K562 (cell line): ENCODE measurements at regions not wholly inside any gene's neighbourhood (a gene's known extent, or its start where the extent isn't known, plus 50 kb on each side); places are given as distances from the start of the nearest gene placed in this dataset.

Source experiments
- ATAC-seq: fragments of 200-7000 bp; cut with Tn5 transposase; 3 replicates; pipeline ENCODE4 v1.9.1; 2020; ENCODE audit warnings: moderate library complexity
- BruUV-seq: library from RNA; stranded (reverse); fragments of 400-500 nt; replicated peaks from 2 replicates; lab custom pipeline; 2021; lab: Mats Ljungman, UMichigan
- CTCF ChIA-PET: fragments of 300-600 bp; formaldehyde crosslinking; extraction: SDS; loops from one replicate; lab custom pipeline; 2021; ENCODE audit warnings: low intra/inter-chr PET ratio; lab: Yijun Ruan, JAX
- POLR2A ChIA-PET: fragments of 300-600, 350-650 bp; sonication (Branson Sonifier 250); formaldehyde crosslinking; extraction: SDS; loops from one replicate; lab custom pipeline; 2021; ENCODE audit warnings: antibody characterized with exemption, inconsistent platforms; lab: Yijun Ruan, JAX
- DNase-seq, 4 experiments: peaks; one replicate each; pipeline versions ENCODE4 v3.0.0 to v3.0.0-alpha.2; 2011 to 2018; ENCODE audit warnings: low spot score in 3 of 4, mixed read lengths in 3 of 4; ENCODE audit errors: extremely low read depth in 1 of 4
- FAIRE-seq: peaks from 2 replicates; lab custom pipeline; 2011; peaks lifted over from hg19 to GRCh38; lab: Jason Lieb, UNC
- H2AFZ ChIP-seq: 2 replicates; pipeline ENCODE4 v1.6.0; 2011; ENCODE audit warnings: low read depth, low read length, control low read depth, inconsistent platforms
- H3K27ac ChIP-seq: fragments of 200-600 bp; 3 replicates; pipeline ENCODE4 v1.8.0; 2011; ENCODE audit warnings: low read depth, mild to moderate bottlenecking, control low read depth, inconsistent platforms, low read length, moderate library complexity, mixed read lengths; ENCODE audit errors: extremely low read depth
- H3K27me3 ChIP-seq, 2 experiments: fragments of 300-600 bp in 1 of 2; 2 replicates in 1 of 2; 3 replicates in 1 of 2; pipeline versions ENCODE4 v1.6.0 to v1.8.0; 2011; ENCODE audit warnings: inconsistent platforms in 2 of 2, low read length in 2 of 2, mild to moderate bottlenecking in 1 of 2, mixed read lengths in 1 of 2, moderate library complexity in 1 of 2; ENCODE audit not compliant: control insufficient read depth in 2 of 2, insufficient read depth in 2 of 2
- H3K36me3 ChIP-seq: fragments of 300-600 bp; 3 replicates; pipeline ENCODE4 v1.8.0; 2011; ENCODE audit warnings: mild to moderate bottlenecking, low read length, inconsistent platforms; ENCODE audit not compliant: control insufficient read depth, insufficient read depth
- H3K4me1 ChIP-seq, 2 experiments: fragments of 200-600 bp in 1 of 2; replicated peaks in 1 of 2; 2 replicates in 1 of 2; 3 replicates in 1 of 2; pipeline versions ENCODE4 v1.5.1 to v1.8.0; 2011; ENCODE audit warnings: inconsistent platforms in 2 of 2, low read length in 2 of 2, mild to moderate bottlenecking in 1 of 2, mixed read lengths in 1 of 2, moderate library complexity in 1 of 2; ENCODE audit not compliant: control insufficient read depth in 2 of 2, insufficient read depth in 2 of 2
- H3K4me2 ChIP-seq: 2 replicates; pipeline ENCODE4 v1.6.1; 2011; ENCODE audit warnings: low read length, control low read depth, inconsistent platforms, mixed read lengths; ENCODE audit not compliant: insufficient read depth
- H3K4me3 ChIP-seq: fragments of 200-600 bp; sonication (generic), shearing (Covaris generic); 2 replicates; pipeline ENCODE4 v1.5.1; 2016; ENCODE audit warnings: control low read depth, inconsistent platforms
- H3K79me2 ChIP-seq: fragments of 200-600 bp; 3 replicates; pipeline ENCODE4 v1.8.0; 2011; ENCODE audit warnings: low read length, inconsistent platforms; ENCODE audit not compliant: control insufficient read depth, insufficient read depth
- H3K9ac ChIP-seq, 2 experiments: 2 replicates each; pipeline versions ENCODE4 v1.6.0 to v1.6.1; 2011; ENCODE audit warnings: low read depth in 2 of 2, low read length in 2 of 2, control low read depth in 1 of 2, inconsistent platforms in 1 of 2, mild to moderate bottlenecking in 1 of 2, mixed read lengths in 1 of 2; ENCODE audit not compliant: insufficient read depth in 1 of 2
- H3K9me1 ChIP-seq: one replicate; pipeline ENCODE4 v1.6.0; 2011; ENCODE audit warnings: inconsistent platforms, mild to moderate bottlenecking, low read length, moderate library complexity; ENCODE audit not compliant: control insufficient read depth, insufficient read depth
- H3K9me3 ChIP-seq: replicated peaks from 2 replicates; pipeline ENCODE4 v1.5.1; 2011; ENCODE audit warnings: low read depth, low read length, inconsistent platforms; ENCODE audit not compliant: control insufficient read depth, insufficient read depth
- H4K20me1 ChIP-seq: replicated peaks from 2 replicates; pipeline ENCODE4 v1.6.1; 2011; ENCODE audit warnings: low read length, inconsistent platforms, mixed read lengths; ENCODE audit not compliant: control insufficient read depth, insufficient read depth
- FOXJ2 ChIP-seq: fragments of 200-800 bp; sonication (Bioruptor generic); IDR thresholded peaks from 2 replicates; pipeline ENCODE4 v1.6.1; 2016; ENCODE audit warnings: missing genetic modification characterization, missing compliant biosample characterization
- GATA2 ChIP-seq: sonication (generic); formaldehyde crosslinking; IDR thresholded peaks from 2 replicates; pipeline ENCODE4 v1.4.0; 2020; ENCODE audit warnings: mild to moderate bottlenecking, missing genetic modification reagents
- RBM25 ChIP-seq: fragments of 200-400 bp; formaldehyde crosslinking; IDR thresholded peaks from 2 replicates; pipeline ENCODE4 v1.6.1; 2018; ENCODE audit warnings: low read length, low read depth, moderate library complexity; ENCODE audit not compliant: severe bottlenecking
- TAF15 ChIP-seq: fragments of 200-400 bp; formaldehyde crosslinking; IDR thresholded peaks from 2 replicates; pipeline ENCODE4 v1.6.1; 2017; ENCODE audit warnings: mild to moderate bottlenecking, low read depth, low read length, moderate library complexity
- TAL1 ChIP-seq: fragments of 450-650 bp; IDR thresholded peaks from 2 replicates; pipeline ENCODE4 v1.6.1; 2016; ENCODE audit warnings: mild to moderate bottlenecking
- TCF3 ChIP-seq: sonication (generic); formaldehyde crosslinking; IDR thresholded peaks from 2 replicates; pipeline ENCODE4 v1.4.0; 2020; ENCODE audit warnings: mild to moderate bottlenecking, missing genetic modification reagents
- ZNF77 ChIP-seq: fragments of 250-450 bp; sonication (Bioruptor Pico); IDR thresholded peaks from 2 replicates; pipeline ENCODE4 v1.5.0; 2020
- WGBS: fragments of 100-300 bp; shearing (Covaris generic); methylation state at CpG from one replicate; pipeline ENCODE4 v1.1.6; 2016; ENCODE audit warnings: low coverage, mixed read lengths; ENCODE audit not compliant: insufficient coverage; ENCODE audit errors: missing lambda C conversion rate; 5-methylcytosine and 5-hydroxymethylcytosine counted together
- in situ Hi-C: fragments of 300-500 bp; cut with MboI; formaldehyde crosslinking; loops from 4 replicates; pipeline ENCODE4 v1.15.0; 2018; ENCODE audit warnings: inconsistent platforms, mixed read lengths
- intact Hi-C: fragments of 100-400 bp; cut with micrococcal nuclease; formaldehyde crosslinking; loops from 2 replicates; pipeline ENCODE4 v1.14.2; 2022
- TF ChIP-seq, protein P1 (sequence below): fragments of 150-350 bp; IDR thresholded peaks from 2 replicates; pipeline ENCODE4 v1.6.1; 2014; ENCODE audit warnings: low read depth, mild to moderate bottlenecking, low read length, borderline replicate concordance
- TF ChIP-seq, protein P2 (sequence below), 2 experiments: fragments of 150-350 bp in 1 of 2; IDR thresholded peaks; 2 replicates each; pipeline ENCODE4 v1.6.1; 2012 to 2016; ENCODE audit warnings: low read depth in 2 of 2, low read length in 2 of 2, mild to moderate bottlenecking in 1 of 2, moderate library complexity in 1 of 2
- TF ChIP-seq, protein P3 (sequence below): fragments of 250-450 bp; sonication (Bioruptor Pico); IDR thresholded peaks from 2 replicates; pipeline ENCODE4 v1.5.0; 2022; ENCODE audit warnings: mild to moderate bottlenecking
- TF ChIP-seq, protein P4 (sequence below), 3 experiments: fragments of 200-800 bp in 1 of 3; sonication (Bioruptor generic) in 1 of 3; sonication (generic) in 1 of 3; formaldehyde crosslinking in 1 of 3; IDR thresholded peaks; 2 replicates each; pipeline versions ENCODE4 v1.6.1 to v1.8.0; 2016 to 2022; ENCODE audit warnings: mild to moderate bottlenecking in 2 of 3, missing compliant biosample characterization in 2 of 3, missing genetic modification characterization in 2 of 3, missing genetic modification reagents in 1 of 3

DNA sequence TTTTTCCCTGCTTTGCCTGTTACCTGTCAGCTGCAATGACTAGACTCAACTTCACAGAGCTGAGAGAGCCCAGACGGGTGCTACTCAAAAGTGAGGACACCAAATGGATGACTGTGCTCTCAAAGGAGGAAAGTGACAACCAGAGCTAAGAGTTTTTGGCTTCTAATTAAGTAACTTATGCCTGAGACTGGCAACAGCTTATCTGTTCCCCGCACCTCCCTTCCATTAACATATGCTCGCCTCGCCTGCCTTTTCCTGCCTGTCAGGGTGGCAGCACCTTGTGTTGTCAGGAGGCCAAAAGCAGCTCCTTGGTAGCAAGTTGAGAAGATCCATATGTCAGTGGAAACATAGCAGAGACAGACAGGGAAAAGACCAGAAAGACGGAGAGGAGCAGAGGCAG lies 573.9 kb upstream of the KIRREL3 start:
- FAIRE-seq, result no peak
- no peak overlapping the region for H2AFZ ChIP-seq
- TF ChIP-seq, protein P1, sequence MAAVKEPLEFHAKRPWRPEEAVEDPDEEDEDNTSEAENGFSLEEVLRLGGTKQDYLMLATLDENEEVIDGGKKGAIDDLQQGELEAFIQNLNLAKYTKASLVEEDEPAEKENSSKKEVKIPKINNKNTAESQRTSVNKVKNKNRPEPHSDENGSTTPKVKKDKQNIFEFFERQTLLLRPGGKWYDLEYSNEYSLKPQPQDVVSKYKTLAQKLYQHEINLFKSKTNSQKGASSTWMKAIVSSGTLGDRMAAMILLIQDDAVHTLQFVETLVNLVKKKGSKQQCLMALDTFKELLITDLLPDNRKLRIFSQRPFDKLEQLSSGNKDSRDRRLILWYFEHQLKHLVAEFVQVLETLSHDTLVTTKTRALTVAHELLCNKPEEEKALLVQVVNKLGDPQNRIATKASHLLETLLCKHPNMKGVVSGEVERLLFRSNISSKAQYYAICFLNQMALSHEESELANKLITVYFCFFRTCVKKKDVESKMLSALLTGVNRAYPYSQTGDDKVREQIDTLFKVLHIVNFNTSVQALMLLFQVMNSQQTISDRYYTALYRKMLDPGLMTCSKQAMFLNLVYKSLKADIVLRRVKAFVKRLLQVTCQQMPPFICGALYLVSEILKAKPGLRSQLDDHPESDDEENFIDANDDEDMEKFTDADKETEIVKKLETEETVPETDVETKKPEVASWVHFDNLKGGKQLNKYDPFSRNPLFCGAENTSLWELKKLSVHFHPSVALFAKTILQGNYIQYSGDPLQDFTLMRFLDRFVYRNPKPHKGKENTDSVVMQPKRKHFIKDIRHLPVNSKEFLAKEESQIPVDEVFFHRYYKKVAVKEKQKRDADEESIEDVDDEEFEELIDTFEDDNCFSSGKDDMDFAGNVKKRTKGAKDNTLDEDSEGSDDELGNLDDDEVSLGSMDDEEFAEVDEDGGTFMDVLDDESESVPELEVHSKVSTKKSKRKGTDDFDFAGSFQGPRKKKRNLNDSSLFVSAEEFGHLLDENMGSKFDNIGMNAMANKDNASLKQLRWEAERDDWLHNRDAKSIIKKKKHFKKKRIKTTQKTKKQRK, result no peak
- TF ChIP-seq, protein P2, sequence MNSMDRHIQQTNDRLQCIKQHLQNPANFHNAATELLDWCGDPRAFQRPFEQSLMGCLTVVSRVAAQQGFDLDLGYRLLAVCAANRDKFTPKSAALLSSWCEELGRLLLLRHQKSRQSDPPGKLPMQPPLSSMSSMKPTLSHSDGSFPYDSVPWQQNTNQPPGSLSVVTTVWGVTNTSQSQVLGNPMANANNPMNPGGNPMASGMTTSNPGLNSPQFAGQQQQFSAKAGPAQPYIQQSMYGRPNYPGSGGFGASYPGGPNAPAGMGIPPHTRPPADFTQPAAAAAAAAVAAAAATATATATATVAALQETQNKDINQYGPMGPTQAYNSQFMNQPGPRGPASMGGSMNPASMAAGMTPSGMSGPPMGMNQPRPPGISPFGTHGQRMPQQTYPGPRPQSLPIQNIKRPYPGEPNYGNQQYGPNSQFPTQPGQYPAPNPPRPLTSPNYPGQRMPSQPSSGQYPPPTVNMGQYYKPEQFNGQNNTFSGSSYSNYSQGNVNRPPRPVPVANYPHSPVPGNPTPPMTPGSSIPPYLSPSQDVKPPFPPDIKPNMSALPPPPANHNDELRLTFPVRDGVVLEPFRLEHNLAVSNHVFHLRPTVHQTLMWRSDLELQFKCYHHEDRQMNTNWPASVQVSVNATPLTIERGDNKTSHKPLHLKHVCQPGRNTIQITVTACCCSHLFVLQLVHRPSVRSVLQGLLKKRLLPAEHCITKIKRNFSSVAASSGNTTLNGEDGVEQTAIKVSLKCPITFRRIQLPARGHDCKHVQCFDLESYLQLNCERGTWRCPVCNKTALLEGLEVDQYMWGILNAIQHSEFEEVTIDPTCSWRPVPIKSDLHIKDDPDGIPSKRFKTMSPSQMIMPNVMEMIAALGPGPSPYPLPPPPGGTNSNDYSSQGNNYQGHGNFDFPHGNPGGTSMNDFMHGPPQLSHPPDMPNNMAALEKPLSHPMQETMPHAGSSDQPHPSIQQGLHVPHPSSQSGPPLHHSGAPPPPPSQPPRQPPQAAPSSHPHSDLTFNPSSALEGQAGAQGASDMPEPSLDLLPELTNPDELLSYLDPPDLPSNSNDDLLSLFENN (IDR thresholded peaks at IDR 0.05; ENCODE audit: low read depth in 2 of 2, low read length in 2 of 2), result no peak
- no peak for TF ChIP-seq GATA2 (CRISPR knock-in tag)
- TF ChIP-seq TCF3 (CRISPR knock-in tag), result no peak
- TF ChIP-seq, protein P3, sequence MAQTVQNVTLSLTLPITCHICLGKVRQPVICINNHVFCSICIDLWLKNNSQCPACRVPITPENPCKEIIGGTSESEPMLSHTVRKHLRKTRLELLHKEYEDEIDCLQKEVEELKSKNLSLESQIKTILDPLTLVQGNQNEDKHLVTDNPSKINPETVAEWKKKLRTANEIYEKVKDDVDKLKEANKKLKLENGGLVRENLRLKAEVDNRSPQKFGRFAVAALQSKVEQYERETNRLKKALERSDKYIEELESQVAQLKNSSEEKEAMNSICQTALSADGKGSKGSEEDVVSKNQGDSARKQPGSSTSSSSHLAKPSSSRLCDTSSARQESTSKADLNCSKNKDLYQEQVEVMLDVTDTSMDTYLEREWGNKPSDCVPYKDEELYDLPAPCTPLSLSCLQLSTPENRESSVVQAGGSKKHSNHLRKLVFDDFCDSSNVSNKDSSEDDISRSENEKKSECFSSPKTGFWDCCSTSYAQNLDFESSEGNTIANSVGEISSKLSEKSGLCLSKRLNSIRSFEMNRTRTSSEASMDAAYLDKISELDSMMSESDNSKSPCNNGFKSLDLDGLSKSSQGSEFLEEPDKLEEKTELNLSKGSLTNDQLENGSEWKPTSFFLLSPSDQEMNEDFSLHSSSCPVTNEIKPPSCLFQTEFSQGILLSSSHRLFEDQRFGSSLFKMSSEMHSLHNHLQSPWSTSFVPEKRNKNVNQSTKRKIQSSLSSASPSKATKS (CRISPR knock-in tag), result no peak
- TF ChIP-seq, protein P4, sequence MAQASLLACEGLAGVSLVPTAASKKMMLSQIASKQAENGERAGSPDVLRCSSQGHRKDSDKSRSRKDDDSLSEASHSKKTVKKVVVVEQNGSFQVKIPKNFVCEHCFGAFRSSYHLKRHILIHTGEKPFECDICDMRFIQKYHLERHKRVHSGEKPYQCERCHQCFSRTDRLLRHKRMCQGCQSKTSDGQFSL (CRISPR knock-in tag; IDR thresholded peaks at IDR 0.05), result no peak
- TF ChIP-seq, protein P4 (tag; IDR thresholded peaks at IDR 0.05), result no peak
- TF ChIP-seq FOXJ2 (tag), result no peak
- TF ChIP-seq TAF15, result no peak
- no peak for TF ChIP-seq RBM25
- no peak for TF ChIP-seq TAL1
- TF ChIP-seq ZNF77 (CRISPR knock-in tag), result no peak
- TF ChIP-seq, all 486 proteins: peak for 0
- 0% methylated on average over 5 of the region's 5 CpGs for WGBS
- CTCF ChIA-PET, result no interaction called here
- ATAC-seq (no peak), DNase-seq (no peak)
- H3K79me2 ChIP-seq, result no peaks in the 10 kb centered on the region
- no peak overlapping the region for H3K27ac ChIP-seq
- no peaks in the 10 kb centered on the region for H4K20me1 ChIP-seq
- H3K9me1 ChIP-seq, result no peaks in the 10 kb centered on the region
- H3K9ac ChIP-seq, result no peak overlapping the region
- no peak overlapping the region for H3K4me2 ChIP-seq
- H3K4me1 ChIP-seq, result no peaks in the 10 kb centered on the region
- in situ Hi-C loops, result no loop called here
- no peak overlapping the region for H3K4me3 ChIP-seq
- no peaks in the 10 kb centered on the region for H3K9me3 ChIP-seq
- no peaks in the 10 kb centered on the region for H3K27me3 ChIP-seq
- no TSS peak for BruUV-seq
- no peaks in the 10 kb centered on the region for H3K36me3 ChIP-seq
- intact Hi-C loops, result no loop called here
- POLR2A ChIA-PET, result no interaction called here
